Activated gamma-delta T cell (primary cell): ENCODE measurements at regions not wholly inside any gene's neighbourhood (a gene's known extent, or its start where the extent isn't known, plus 50 kb on each side); places are given as distances from the start of the nearest gene placed in this dataset.

Experiments used
- DNase-seq: peaks from one replicate; lab custom pipeline; 2025; lab: John Stamatoyannopoulos, UW

DNA sequence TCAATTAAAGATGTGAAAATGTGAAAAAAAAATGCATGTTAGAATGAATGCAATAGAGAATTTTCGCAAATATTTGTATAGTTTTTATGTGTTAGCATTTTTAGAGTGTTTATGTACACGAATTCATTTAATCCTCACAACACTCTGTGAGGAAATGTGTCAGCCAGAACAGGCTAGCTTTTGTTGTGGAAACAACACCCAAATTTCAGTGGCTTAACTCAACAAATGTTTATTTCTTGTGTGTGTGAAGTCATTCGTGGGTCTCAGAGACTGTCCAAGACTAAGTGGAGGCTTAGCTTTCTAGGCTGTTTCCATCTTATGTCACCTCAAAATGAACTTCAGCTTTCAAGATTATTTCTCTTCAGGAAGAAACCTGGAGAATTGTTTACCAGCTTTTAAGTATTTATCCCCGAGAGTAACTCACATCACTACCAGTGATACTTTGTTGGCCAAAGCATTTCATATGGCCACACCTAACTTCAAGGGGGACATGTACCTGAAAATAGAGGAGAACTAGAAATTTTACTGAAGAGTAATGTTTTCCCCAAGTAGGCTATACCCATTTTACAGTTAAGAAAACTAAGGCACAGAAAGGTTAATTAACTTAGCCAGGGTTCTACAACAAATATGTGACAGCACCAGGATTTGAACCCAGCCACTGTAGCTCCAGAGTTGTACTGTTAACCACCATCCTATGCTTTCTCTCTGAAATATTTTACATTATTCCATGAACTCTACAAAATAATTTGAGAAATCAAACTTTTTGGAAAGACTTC is 306.1 kb downstream of the QKI start:
- no peak for DNase-seq

GRCh38 chr6:163720005-163720404 is 305.5 kb downstream of the QKI start:
- no peak for DNase-seq

- no peak for DNase-seq
Observed at GRCh38 chr6:163719028-163719742, 304.7 kb downstream of the QKI start.

DNA sequence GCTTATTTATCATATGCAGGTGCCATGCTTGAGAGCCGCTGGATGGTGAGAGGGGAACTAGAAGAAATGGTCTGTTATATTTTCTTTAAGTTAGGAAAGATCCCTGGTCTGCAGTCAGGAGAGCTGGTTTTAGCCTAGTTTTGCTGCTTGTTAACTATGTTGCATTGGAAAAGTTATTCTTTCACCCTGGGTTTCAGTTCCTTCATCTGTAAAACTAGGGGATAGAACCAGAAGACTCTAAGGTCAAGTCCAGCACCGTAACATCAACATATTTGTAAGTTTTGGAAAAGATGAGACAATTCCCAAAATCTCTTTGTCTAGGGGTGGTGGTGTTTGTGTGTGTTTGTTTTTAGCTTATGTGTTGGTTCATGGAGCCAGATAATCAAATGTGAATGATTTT is 304.0 kb downstream of the QKI start:
- DNase-seq: no peak

DNA sequence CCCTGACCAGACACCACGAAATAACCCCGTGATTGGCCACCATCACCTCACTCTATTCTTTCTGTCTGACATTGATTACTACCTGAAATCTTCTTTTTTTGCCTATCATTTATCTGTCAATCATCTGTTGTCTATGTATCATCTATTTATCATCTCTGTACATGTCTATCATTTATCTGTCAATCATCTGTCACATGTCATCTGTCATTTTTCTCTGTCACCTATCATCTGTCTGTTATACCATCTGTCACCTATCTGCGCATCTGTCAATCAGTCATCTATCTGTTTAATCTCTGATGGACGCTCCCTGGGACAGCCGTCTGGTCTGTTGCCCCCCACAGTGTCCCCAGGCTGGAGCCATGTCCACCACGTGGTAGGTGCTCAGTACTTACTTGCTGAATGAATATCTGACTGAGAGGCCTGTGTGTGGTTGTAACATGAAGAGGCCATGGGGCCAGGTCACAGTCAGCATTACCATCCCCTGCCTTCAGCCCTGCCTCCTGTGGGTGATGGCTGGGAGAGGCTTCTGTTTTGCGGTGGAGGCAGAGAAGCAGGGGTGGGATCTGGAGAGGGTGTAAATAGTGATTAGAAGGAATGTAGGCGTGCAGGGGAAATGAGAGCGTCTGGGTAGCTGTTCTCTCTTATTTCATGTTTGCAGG is 302.7 kb downstream of the QKI start:
- no peak for DNase-seq

GRCh38 chr6:163716690-163717089 is 302.2 kb downstream of the QKI start:
- DNase-seq: no peak

- DNase-seq: no peak
Observed at GRCh38 chr6:163715846-163716245, 301.3 kb downstream of the QKI start.

DNA sequence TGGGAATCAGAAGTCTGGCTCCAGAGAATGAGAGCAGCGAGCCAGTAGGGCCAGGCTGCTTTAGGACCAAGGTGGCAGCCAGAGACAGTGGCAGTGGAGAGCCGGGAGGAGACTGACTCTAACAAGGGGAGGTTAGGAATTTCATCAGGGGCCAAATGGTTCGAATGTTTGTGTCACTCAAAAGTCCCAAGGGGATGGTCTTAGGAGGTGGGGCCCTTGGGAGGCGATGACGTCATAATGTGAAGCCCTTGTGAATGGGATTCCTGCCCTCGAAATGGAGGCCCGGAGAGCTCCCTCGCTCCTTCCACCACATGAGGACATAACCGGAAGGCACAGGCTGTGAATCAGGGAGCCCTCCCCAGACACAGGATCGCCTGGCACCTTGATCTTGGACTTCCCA is 299.7 kb downstream of the QKI start:
- no peak for DNase-seq

- DNase-seq: no peak
Observed at GRCh38 chr6:163712981-163713380, 298.5 kb downstream of the QKI start.

DNA sequence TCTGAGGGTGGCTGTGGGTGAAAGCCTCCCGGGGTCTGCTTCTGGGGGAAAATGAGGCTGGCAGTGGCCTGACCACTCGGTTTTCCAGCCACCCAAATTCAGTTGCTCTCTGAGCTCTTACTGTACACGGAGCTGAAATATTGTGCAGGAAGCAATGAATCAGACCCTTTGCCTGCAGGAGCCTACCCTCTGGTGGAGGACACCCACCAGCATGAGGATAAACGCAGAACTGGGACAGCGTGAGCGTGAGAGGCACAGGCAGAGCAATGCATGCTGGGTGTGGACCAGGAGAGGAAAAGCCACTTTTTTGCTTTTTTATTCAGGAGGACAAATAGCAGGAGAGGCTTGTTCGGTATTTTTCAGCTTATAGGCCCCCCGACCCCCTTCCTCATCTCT is 298.0 kb downstream of the QKI start:
- DNase-seq: no peak

DNA sequence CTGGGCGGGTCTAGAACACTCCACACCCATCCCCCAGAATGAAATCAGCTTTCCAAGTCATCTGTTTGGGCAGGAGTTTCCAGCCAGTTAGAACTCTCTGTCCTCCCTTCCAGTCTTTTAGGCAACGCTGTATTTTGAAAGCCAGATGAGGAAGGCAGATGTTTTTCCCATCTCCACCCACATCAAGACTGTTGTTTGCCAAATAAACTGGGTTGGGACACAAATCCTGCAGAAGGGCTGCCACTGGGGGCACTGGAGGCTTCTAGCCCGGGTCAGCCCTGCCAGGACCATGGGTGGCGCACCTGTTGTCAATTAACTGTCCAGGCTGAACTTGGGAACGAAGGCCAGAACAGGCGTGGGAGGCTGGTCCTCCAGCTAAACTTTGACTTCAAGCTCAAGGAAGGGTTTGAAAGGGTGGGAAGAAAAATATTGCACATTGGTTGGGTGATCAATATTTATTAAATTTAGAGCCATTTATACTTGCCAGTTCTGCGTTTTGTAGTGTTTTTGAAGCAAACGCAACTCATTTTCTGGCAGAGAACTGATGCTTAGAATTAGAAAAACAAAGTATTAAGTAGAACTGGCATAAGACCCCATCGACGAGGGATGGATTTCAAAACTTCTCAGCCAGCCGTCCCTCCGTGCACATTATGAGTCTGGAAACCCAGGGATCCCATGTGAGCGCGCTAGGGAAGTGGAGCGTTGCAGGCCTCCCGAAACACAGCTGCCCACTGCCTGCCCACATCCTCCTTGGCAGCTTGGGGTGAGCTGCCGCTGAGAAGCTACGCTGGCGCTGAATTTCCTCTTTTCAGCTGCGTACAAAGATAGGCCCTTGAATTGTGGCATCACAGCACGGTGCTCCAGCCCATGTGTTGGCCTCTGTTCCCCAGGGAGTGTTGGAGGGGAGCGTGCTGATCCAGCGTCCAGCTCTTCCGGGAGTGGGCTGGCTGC is 297.4 kb downstream of the QKI start:
- no peak for DNase-seq

DNA sequence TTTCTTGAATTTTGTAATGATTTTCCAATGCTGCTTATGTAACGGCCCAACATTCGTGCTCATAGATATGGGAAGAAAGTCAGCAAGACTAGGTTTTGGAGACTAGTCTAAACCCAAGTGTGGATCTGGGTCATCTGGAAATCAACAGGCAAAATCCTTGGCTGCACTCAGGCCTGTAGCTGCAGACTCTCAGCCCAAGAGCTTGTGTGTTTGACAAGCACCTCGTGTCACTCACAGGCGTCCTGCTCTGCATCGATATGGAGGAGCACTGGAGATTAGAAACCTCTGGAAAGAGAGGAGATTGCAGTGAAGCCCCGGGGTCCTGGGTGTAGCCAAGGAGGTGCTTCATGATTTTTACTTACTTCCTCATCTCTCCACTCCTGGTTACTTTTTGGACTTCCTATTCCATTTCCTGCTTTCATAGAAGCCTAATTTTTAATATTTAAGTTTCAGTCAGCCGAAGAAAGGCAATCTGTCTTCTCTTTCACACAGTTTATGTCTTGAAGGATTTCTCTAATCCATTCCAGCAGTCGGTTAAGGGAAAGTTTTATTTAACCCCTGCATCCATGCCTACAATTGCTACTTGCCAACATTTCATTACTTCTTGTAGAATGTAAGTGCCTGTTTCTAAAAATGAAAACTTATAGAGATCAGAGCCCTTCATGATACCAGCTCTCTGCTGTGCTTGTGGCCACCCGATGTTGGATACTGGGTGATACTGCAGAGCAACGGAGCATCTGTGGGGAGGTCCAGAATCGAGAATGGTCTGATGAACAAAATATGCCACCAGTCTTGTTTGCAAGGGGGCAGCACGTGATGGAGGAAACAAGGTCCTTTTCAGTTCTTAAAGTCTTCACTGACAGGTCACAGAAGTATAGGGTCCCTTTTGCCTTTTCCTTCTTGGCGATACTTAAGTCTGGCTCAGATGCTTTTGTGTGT is 296.3 kb downstream of the QKI start:
- no peak for DNase-seq

DNA sequence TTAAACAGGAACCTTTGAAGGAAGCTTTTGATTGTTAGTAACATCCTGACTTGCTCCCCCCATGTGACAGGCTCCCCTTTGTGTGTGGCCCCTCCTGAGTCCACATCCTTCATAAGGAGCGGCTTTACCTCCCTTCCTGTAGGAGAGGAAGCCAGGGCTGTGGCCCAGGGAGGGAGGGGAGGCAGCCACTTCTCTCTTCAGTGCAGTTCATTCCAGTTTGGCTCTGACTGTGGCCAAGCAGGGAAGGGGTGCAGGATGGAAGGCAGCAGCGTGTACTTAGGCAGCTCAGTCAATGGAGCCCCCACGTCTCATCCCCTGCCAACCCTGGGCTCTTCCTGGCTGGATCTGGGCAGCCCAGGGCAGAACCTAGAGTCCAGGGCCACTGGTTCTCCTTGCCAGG is 295.2 kb downstream of the QKI start:
- DNase-seq: no peak

- no peak for DNase-seq
Observed at GRCh38 chr6:163709255-163709654, 294.7 kb downstream of the QKI start.

GRCh38 chr6:163708466-163708865 is 293.9 kb downstream of the QKI start:
- DNase-seq: no peak

- no peak for DNase-seq
Observed at GRCh38 chr6:163707387-163708355, 293.2 kb downstream of the QKI start.

- DNase-seq: no peak
Observed at GRCh38 chr6:163706500-163707087, 292.1 kb downstream of the QKI start.

GRCh38 chr6:163705923-163706322 is 291.4 kb downstream of the QKI start:
- DNase-seq: no peak

GRCh38 chr6:163702736-163703135 is 288.2 kb downstream of the QKI start:
- no peak for DNase-seq
